Head of caudate nucleus (tissue), 42 donors: ENCODE measurements at regions not wholly inside any gene's neighbourhood (a gene's known extent, or its start where the extent isn't known, plus 50 kb on each side); places are given as distances from the start of the nearest gene placed in this dataset.
A peak's percentile ranks its signal among the peaks of the same experiment; 100 is the strongest.
"Not testable (repeated sequence)": the region's sequence is repeated elsewhere in the genome, so short reads cannot be mapped to it uniquely, and the experiment has no call there.

Source experiments
- DNase-seq, 42 donors: peaks; one replicate each; pipeline versions ENCODE4 v3.0.0 to v3.0.0-alpha.2; 2020 to 2021; ENCODE audit warnings: mixed read lengths in 7 of 42
- intact Hi-C: fragments of 100-400 bp; cut with DNase I; formaldehyde crosslinking; loops from one replicate; pipeline ENCODE4 v1.15.0; 2022

- peak in 35 of 42 donors; percentile 3 to 81 (median 43) for DNase-seq
- intact Hi-C loops = no loop called here
These were observed 102.9 kb upstream of the ETV1 start for GRCh38 chr7:14092331-14092730.

GRCh38 chr7:14085901-14086300 is 96.4 kb upstream of the ETV1 start:
- intact Hi-C loops = no loop called here
- DNase-seq = no peak

- DNase-seq = no peak
- intact Hi-C loops = no loop called here
These were observed 94.3 kb upstream of the ETV1 start for GRCh38 chr7:14083761-14084160.

DNA sequence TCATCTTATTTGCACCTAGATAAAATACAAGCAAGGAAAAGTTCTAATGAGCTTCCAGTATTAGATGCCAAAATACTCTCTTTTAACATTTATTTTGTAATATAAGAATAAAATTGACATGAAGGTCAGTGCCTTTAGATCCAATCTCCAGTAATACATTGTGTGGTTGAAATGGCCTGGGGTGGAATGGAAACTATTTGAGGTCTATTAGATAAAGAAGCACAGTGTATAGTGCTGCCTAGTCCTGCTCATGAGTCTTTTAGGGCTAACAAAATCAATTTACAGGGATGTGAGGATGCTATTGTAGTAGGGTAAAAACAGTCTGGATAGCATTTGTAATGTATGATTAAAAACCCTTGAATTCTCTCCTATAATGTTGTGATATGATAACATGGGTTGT is 84.5 kb upstream of the ETV1 start:
- intact Hi-C loops = no loop called here
- DNase-seq = no peak

- no peak for DNase-seq
- intact Hi-C loops = no loop called here
These were observed 84.1 kb upstream of the ETV1 start for GRCh38 chr7:14073543-14073942.

DNA sequence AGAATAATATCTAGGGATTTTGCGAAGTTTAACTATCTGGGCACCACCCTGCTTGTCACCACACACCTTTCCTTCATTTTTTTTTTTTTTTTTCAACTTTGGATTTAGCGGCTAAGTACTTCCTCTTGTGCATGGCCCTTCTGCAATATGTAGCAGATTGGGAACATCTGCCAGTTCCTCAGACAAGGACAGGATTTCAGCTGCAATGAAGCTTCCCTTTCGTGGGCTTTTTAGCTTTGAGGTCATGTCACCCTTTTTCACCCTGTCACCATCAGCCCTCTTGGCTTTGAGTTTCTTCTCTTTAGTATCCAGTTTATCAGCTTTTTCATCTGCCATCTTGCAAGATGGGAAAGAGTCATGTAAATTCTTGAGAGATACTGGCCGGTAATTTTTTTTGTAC is 81.6 kb upstream of the ETV1 start:
- intact Hi-C loops = no loop called here
- DNase-seq = no peak

- intact Hi-C loops = no loop called here
- no peak for DNase-seq
These were observed 80.5 kb upstream of the ETV1 start for GRCh38 chr7:14069961-14070360.

- intact Hi-C loops, DNase-seq: not testable (repeated sequence)
These were observed 77.3 kb upstream of the ETV1 start for GRCh38 chr7:14066783-14067182.

DNA sequence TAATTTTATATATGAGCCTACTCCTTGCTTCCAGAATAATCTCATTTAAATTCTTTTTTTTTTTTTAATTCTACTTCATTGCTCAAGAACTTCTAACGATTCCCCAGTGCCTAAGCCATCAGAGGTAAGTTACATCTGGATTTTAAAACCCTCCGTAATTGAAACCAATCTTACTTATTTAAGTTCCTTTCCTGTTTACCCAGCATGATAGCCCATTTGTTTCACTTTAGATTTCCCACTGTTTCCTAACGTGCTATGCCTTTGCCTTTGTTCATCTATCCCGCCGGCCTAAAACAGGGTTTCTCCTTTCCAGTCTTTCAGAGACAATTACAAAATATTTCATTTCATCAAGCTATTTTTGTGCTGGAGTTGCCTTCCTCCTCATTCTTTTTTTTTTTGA is 75.8 kb upstream of the ETV1 start:
- no peak for DNase-seq
- intact Hi-C loops = no loop called here

- DNase-seq = no peak
- intact Hi-C loops = no loop called here
These were observed 66.3 kb upstream of the ETV1 start for GRCh38 chr7:14055813-14056212.

- intact Hi-C loops = no loop called here
These were observed 64.7 kb upstream of the ETV1 start for GRCh38 chr7:14054125-14054524.

GRCh38 chr7:14048889-14049288 is 59.4 kb upstream of the ETV1 start:
- intact Hi-C loops = no loop called here
- no peak for DNase-seq

More at GRCh38 chr7:14054125-14054524, 64.7 kb upstream of the ETV1 start:
- DNase-seq = no peak

- intact Hi-C loops = no loop called here
- no peak for DNase-seq
These were observed 58.4 kb upstream of the ETV1 start for GRCh38 chr7:14047709-14048399.

- intact Hi-C loops = no loop called here
- no peak for DNase-seq
These were observed 56.2 kb upstream of the ETV1 start for GRCh38 chr7:14045651-14046050.

DNA sequence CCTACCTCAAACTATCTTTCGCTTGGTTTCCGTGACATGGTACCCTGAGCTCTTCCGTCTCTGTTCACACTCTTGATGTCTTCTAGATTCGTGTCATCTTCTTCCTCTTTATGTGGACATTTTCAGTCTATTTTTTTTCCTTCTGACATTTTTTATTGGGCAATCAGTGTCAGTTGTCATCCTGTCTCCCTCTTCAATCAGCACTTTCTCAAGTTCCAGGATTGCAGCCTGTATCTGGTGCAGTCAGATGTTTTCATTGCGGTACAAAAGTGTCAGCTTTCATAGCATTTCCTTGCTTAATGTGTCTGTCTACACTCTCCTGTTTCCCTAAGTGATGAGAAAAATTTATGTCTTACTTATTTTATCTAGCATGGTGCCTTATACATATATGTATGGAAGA is 51.1 kb upstream of the ETV1 start:
- no peak for DNase-seq
- intact Hi-C loops = no loop called here
